HG02610 (cell line): ENCODE measurements at regions not wholly inside any gene's neighbourhood (a gene's known extent, or its start where the extent isn't known, plus 50 kb on each side); places are given as distances from the start of the nearest gene placed in this dataset.

Experiments
- ATAC-seq: cut with Tn5 transposase; IDR thresholded peaks from one replicate; pipeline ENCODE4 v1.9.1; 2021; ENCODE audit warnings: mild to moderate bottlenecking, moderate library complexity; ENCODE audit not compliant: unreplicated experiment

DNA sequence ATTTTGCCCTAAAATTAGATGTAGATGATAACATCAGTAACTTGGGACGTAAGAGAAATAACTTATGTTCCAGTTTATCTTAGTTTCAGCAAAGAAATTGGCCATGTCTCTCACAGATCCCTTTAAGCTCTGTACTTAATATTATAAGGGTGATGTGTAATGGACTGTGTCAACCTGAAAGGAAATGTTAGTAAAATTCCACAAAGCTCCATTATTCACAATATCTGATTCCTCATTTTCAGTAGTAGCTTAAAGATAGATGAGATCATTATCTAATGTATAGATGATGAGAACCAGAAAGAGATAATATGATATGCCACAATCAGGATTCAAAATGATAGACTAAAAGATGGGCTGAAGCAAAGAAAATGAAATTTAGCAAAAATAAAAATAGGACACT, 316.8 kb upstream of the CHRM2 start:
- ATAC-seq: no peak

DNA sequence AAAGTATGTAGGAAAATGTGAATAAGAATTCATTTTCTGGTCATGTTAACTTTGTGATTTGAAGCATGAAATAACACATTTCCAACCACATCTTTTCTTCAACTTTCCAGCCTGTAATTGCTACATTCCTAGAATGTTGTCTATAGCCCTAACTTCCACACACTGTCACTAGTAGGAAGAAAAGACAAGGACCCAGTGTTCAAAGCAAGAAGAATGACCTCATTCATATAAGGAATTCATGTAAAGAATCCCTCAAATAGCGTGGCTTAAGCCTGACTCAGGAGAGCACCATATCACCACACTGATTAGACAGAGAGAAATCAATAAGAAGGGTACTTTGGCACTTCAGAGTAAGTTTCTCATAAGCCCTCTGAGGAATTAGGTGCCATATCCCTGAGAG, 318.7 kb upstream of the CHRM2 start:
- ATAC-seq: no peak

DNA sequence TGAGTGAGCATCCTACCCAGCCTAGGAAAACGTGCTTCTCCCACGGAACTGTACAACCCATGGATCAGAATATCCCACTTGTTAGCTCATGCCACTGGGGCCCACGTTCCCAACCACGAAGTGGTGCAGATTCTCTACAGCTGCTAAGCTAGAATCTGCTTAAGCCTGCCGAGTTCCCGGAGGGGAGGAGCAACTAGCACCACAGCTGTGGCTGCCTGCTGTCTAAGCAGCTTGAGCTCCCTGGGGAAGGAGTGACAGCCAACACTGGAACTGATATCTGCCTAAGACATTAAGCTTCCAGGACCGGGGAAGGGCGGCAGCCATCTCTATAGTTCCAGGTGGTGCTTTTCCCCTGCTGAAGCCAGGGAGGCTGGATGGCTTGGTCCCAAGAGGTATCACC, 334.7 kb upstream of the CHRM2 start:
- no peak for ATAC-seq

DNA sequence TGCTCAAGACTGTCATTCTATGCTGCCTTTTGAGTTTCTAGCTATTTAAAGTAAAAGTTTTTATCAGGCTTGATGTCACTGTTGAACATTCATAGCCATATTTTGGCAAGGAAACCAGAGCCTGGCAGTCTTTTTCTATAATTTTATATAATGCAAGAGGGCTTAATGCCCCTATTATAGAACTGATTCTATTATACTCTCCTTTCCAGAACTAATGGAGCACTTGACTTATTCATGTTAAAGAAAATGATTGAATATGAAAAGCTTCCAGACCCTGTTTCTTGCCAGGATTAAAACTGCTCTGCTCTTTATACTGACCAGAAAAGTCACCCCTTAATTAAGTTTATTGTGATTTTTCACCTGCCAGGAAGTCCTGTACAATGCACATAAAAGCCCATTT, 337.6 kb upstream of the CHRM2 start:
- ATAC-seq: no peak

DNA sequence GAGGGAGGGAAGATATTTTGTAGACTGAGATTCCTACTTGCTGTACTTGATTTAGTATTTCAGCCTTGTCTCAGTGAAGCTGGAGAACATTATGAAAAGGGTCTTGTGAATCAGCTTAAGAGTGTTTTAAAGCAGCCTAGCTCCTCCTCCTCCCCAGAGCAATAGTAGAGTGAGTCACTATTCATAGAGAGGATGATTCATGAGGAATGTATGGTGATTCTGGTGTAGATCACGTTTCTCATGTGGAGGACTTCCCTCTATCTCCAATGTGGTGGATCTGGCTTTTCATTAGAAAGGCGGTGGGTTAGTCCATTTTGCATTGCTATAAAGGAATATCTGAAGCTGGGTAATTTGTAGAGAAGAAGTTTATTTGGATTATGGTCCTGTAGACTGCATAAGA, 340.1 kb upstream of the CHRM2 start:
- ATAC-seq: no peak

DNA sequence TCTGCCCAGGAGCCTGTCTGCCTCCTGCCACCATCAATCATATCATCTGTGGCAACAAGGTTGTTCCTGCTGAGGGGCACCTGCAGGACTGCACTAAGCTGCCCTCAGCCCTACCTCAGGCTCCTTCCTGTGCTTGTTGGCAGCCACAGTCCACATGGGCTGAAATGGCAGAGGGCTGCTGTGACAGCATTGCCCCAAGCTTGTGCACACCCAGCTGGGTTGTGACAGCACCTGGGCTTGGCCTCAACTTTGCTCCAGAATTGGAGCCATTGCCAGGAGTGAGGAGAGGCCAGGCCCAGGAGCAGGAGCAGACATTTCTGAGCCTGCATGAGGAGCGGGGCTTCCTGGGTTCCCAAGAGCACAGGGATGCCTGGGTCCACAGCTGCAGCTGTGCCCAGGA, 340.9 kb upstream of the CHRM2 start:
- ATAC-seq: no peak

DNA sequence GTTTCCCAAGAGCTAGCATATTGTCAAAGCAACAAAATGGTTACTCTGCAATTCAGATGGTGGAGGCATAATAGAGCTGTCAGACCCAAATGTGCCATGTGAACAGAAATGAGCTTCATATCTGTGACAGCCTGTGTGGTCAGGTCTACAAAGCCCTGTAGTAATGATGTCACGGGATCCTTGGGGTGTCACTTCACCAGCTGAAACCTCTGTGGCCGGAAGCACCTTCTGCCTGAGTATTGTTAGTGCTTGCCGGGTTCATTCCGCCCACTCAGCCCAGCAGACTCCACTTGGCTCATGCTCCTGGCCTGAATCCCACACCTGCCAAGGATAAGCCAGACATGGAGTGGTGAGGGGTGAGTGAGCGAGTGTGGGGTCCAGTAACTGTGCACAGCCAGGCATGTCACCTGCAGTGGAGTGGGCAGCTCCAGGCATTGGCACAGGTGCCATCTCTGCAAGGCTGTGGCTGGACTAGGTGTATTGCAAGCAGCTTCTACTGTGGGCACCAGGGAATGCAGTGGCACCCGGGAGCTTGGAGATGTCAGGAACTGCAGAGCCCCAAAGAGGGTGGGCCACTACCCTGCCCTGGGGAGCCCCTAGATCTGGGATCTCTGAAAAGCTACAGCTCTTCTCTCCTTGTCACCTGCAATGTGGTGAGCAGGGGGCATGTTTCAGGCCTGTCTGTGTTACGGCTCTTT, 341.9 kb upstream of the CHRM2 start:
- no peak for ATAC-seq

DNA sequence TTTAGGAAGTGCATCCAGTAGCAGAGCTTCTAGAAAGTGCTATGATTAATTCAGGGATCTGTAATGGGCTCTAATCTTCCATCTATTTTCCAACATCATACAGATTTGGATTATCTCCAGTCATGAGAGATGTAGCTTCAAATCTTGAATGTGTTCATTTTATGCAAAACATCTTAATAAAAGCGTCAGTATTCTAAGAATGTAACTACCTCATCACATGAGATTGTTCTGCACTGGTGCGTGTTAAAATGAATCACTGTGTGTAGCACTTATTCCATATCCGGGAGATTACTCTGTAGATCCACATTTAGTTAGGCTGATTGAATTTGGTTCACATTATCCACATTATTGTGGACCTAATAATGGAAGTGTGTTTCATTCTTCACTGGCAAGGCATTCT, 344.9 kb upstream of the CHRM2 start:
- no peak for ATAC-seq

DNA sequence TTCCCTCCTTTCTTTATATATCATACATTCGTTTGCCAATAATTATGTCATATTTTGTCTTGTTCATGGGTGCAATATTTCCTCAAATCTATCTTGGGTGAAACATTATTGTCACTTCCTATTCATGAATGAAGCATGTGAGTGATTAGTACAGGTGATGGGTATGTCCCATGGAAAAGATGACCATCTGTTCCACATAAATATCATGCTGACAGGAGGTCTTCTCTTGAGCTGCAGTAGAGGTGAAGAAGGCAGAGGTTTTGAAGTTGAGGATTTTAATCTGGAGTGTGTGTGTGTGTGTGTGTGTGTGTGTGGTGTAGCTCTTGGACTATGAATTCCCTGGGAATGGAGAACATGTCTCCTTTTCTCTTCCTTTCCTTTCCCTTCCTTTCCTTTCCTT, 350.5 kb upstream of the CHRM2 start:
- ATAC-seq: no peak

DNA sequence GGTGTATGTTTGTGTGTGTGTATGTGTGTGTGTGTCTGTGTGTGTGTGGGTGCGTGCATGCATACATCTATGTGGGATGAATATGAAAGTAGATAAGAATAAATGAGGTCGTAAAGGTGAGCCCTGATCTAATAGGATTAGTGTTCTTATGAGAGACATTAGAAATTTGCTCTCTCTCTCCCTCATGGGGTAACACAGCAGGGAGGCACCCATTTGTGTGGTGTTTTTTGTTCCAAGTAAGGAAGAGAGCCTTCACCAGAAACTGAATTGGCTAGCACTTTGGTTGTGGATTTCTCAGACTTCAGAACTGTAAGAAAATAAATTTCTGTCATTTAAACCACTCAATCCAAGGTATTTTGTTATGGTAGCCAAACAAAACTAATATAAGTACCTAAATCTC, 353.7 kb upstream of the CHRM2 start:
- no peak for ATAC-seq

DNA sequence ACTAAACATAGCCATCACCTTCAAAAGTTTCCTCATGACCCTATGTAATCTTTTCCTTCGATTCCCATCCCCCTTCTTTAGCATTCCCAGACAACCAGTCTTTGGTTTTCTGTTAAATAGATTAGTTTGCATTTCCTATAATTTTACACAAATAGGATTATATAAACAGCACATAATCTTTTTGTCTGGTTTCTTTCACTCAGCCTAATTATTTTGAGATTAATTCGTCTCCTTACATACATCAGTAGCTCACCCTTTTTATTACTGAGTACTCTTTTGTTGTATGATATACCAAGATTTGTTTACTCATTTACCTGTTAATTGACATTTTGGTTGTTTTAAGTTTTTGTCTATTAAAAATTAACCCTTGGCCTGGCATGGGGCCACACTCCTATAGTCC, 354.7 kb upstream of the CHRM2 start:
- no peak for ATAC-seq

DNA sequence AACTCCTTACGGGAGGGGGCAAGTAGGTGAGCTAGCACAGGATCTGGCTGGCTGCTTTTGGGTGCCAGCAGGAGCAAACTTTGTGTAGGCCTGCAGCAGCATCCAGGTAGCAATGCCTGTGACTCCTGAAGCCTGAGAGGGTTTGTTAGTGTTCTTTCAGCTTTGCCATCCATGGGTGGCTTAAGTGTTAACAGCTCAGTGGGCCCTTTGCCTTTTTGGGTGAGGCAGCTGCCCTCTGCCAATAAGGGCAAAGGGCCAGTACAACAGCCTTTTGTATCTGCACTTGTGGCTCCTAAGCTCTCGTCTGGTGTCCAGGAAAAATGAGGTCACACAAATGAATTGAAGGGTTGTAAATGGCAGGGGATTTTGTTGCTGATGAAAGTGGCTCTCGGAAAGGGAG, 359.0 kb upstream of the CHRM2 start:
- ATAC-seq: no peak

DNA sequence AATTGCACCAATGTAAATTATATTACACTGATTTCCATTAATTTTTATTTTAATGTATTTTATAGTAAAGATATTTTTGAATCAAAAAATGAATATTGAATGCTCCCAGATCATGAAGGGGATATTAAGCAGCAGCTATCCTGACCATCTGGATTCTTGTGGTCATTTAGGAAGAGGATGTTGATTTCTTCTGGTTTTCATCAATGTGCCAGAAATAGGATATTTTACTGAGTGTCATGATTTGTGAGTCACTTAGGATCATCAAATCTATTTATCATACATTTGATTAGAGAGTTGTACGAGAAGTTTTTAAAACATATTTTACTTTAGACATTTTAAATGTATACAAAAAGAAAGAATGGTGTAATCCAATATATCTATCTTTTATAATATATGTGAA, 366.3 kb upstream of the CHRM2 start:
- no peak for ATAC-seq

DNA sequence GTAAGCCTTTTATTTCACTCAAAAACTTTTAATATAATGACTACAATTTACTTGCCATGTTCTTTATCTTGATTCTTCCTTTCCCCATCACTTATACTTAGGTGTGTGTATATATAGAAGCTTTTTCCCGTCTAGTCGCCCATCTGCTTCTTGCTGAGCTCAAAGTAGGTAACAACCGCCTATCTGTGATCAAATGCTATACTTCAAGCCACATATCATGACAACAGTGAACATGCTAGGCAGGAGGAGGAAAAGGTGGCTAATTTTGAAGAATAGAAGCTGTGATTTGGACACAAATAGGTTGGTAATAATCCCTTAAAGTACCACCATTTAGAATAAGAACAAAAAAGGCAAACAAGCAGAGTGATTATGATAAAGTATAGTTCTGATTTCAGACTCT, 367.3 kb upstream of the CHRM2 start:
- no peak for ATAC-seq

DNA sequence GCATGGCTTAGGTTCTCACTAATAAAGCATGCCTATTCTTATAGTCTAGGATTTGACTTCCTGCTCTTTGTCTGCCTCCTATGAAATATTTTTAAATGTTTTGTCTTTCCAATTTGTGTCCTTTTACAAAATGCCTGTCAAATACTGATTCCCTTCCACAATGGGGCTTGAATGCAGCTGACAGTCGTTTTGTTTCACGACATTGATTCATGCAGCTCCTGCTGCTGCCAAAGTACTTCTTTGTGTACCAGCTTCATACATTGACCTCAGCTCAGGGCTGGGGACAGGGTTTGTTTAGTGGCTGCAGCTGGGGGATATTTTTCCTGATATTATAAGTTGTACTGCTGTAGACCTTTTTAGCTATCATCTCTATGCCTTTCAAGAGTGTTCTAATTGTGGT, 371.9 kb upstream of the CHRM2 start:
- ATAC-seq: no peak

DNA sequence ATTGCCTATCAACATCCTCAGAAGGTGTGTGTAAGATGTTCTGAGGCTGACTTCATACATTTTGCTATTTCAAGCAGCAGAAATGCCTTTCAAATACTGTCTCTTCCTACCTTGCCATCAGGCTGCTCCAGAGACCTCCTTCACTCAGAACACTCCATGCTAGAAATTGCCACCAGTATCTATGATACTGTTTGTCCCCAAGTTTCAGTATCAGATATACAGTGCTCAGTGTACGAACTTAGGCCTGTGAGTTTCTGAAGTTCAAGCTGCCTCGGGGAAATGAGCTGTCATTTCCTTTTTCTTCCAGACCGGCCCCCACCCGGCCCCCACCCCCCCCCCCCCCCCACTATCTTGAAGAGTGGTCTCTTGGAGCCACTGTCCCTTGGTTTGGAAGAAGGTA, 373.4 kb upstream of the CHRM2 start:
- no peak for ATAC-seq

DNA sequence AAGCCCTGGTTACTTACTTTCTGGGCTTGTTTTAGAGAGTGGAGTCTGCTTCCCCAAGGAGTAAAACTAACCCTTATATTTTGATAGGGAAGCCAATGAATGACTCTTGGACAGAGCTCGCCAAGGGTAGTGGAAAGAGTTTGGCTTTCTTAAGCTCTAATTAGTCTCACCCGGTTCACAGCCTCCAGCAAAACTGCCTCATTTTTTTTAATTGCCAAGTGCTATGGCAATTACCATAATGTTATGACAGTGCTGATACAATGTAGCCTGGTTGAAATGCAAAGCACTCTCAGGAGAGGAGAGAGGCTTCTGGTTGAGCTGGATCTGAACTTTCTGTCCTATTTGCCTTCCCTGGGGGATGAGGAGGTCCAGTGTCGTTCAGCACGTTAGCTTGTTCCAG, 376.1 kb upstream of the CHRM2 start:
- ATAC-seq: no peak

DNA sequence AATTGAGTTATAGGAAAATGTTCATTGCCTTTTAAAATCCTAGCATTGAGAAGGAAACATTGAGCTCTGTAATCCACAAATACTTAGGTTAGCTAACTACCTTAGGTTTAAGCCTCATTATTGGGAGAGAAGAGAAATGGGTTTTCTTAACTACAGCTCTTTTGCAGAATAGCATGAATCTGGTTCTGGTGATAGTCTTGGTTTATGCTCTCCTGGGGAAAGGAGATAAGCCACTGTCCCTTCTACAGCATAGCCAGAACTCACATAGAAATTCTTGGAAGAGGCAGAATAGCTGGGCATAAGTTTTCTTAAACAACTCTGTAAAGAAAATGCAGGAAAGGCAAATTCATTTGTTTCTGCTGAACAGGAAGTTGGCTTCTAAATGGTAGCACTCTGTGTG, 378.6 kb upstream of the CHRM2 start:
- no peak for ATAC-seq

DNA sequence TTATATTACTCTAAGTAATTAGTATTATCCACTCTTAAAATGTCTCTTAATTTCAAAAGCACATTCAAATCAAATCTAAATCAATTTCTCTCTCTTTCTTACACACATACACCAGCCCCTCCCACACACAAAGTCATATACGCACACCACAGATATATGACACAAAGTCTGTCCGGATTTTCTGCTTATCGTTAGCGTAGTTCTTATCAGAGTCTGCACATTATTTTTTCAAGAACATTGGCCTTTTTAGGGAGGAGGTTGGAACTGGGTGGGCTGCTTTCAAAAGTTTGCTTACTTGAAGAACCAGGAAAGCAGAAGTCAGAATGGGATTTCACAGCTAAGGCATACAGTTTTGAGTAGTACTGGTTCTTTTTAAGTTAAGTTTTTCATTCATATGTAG, 387.6 kb upstream of the CHRM2 start:
- no peak for ATAC-seq

DNA sequence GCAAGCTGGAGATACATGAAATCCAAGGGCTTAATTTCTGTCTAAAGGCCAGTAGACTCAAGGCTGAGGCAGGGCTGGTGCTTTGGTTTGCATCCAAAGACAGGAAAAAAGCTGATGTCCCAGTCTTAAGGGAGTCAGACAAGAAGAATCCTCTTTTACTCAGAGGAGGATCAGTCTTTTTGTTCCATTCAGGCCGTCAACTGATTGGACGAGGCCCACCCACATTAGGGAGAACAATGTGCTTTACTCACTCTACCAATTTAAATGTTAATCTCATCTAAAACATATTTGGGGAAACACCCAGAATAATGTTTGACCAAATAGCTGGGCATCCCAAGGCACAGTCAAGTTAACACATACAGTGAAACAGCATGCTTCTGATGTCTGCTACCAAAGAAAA, 388.5 kb upstream of the CHRM2 start:
- ATAC-seq: no peak

DNA sequence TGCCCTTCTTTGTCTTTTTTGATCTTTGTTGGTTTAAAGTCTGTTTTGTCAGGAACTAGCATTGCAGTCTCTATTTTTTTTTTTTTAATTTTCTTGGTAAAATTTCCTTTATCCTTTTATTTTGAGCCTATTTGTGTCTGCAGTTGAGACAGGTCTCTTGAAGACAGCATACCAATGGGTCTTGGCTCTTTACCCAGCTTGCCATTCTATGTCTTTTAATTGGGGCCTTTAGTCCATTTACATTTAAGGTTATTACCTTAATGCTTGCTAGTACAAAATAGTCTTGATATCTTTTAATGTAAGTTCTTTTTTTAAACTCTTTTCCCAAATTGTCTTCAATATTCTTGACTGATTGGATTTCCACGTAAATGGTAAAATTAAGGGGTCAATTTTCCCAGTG, 398.3 kb upstream of the CHRM2 start:
- ATAC-seq: no peak

DNA sequence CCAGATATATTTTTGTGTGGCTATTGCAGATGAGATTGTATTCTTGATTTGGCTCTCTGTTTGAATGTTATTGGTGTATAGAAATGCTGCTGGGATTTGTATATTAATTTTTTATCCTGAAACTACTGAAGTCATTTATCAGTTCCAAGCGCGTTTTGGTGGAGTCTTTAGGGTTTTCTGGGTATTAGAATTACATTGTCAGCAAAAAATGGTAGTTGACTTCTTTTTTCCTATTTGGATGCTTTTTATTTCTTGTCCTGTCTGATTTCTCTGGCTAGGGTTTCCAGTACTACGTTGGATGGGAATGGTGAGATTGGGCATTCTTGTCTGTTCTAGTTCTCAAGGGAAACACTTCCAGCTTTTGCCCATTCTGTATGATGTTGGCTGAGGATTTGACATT, 415.5 kb upstream of the CHRM2 start:
- ATAC-seq: no peak

DNA sequence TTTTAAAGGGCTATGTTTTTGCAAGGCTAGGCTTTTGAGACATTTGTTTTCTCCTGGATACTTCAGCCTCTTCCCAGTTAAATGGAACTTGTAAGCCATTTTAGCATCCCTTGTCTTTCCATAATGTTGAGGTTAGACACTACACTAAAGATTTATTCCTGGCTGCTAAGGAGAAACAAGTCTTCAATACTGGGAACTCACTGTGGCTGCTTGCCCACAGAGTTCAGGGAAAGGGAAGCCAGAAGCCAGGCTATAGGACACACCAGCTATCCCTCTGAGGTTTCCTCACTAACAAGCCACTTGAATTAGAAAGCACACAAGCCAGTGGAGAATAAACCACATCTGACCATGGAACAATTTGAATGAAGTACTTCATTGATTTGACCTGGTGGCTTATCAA, 421.7 kb upstream of the CHRM2 start:
- ATAC-seq: no peak

DNA sequence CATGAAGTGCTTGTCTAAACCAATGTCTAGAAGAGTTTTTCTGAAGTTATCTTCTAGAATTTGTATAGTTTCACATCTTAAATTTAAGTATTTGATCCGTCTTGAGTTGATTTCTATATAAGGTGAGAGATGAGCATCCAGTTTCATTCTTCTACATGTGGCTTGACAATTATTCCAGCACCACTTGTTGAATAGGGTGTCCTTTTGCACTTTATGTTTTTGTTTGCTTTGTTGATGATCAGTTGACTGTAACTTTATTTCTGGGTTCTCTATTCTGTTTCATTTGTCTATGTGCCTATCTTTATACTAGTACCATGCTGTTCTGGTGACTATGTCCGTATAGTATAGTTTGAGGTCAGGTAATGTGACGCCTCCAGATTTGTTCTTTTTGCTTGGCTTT, 426.6 kb upstream of the CHRM2 start:
- no peak for ATAC-seq
